ENCODE measurements at regions not wholly inside any gene's neighbourhood (a gene's known extent, or its start where the extent isn't known, plus 50 kb on each side); places are given as distances from the start of the nearest gene placed in this dataset.

GRCh38 chr1:22196041-22196440 lies 53.1 kb upstream of the WNT4 start:
- Histone ChIP-seq H3K27me3 (ENCODE audit: insufficient read depth, low read length) (peaks cover 4% of the 10 kb centered on the region), H3K4me3 (ENCODE audit: insufficient read depth, low read length) (no peak overlapping the region), H3K27ac (ENCODE audit: low read depth, low read length) (no peak overlapping the region), H3K79me2 (ENCODE audit: insufficient read depth, low read length) (no peaks in the 10 kb centered on the region), H2AFZ (ENCODE audit: low read length) (no peak overlapping the region), H3K9me3 (ENCODE audit: low read depth, low read length) (no peaks in the 10 kb centered on the region), H3K4me1 (ENCODE audit: insufficient read depth, low read length) (no peaks in the 10 kb centered on the region), H3K36me3 (ENCODE audit: insufficient read depth, low read length) (no peaks in the 10 kb centered on the region), H3K4me2 (ENCODE audit: insufficient read depth, low read length) (no peak overlapping the region), H4K20me1 (ENCODE audit: insufficient read depth, low read length) (no peaks in the 10 kb centered on the region)
- TF ChIP-seq CTCF (IDR thresholded peaks at IDR 0.05; ENCODE audit: extremely low read depth, low read depth, low read length) = no peak
- no peak for DNase-seq (ENCODE audit: insufficient read length, low spot score, missing footprints)

GRCh38 chr1:22196641-22197040 lies 53.7 kb upstream of the WNT4 start:
- DNase-seq (ENCODE audit: insufficient read length, low spot score, missing footprints) = no peak
- H3K27me3 ChIP-seq (ENCODE audit: insufficient read depth, low read length) = no peaks in the 10 kb centered on the region
- no peaks in the 10 kb centered on the region for H3K4me1 ChIP-seq (ENCODE audit: insufficient read depth, low read length)
- H2AFZ ChIP-seq (ENCODE audit: low read length) = no peak overlapping the region
- H3K79me2 ChIP-seq (ENCODE audit: insufficient read depth, low read length) = no peaks in the 10 kb centered on the region
- H4K20me1 ChIP-seq (ENCODE audit: insufficient read depth, low read length) = no peaks in the 10 kb centered on the region
- no peaks in the 10 kb centered on the region for H3K36me3 ChIP-seq (ENCODE audit: insufficient read depth, low read length)
- TF ChIP-seq CTCF (IDR thresholded peaks at IDR 0.05; ENCODE audit: extremely low read depth, low read depth, low read length) = no peak
- H3K9me3 ChIP-seq (ENCODE audit: low read depth, low read length) = no peaks in the 10 kb centered on the region
- H3K4me2 ChIP-seq (ENCODE audit: insufficient read depth, low read length) = no peak overlapping the region
- H3K4me3 ChIP-seq (ENCODE audit: insufficient read depth, low read length) = no peak overlapping the region
- no peak overlapping the region for H3K27ac ChIP-seq (ENCODE audit: low read depth, low read length)

- no peak overlapping the region for H3K4me2 ChIP-seq (ENCODE audit: insufficient read depth, low read length)
- H2AFZ ChIP-seq (ENCODE audit: low read length) = no peak overlapping the region
- no peaks in the 10 kb centered on the region for H4K20me1 ChIP-seq (ENCODE audit: insufficient read depth, low read length)
- no peak for DNase-seq (ENCODE audit: insufficient read length, low spot score, missing footprints)
- no peaks in the 10 kb centered on the region for H3K36me3 ChIP-seq (ENCODE audit: insufficient read depth, low read length)
- no peaks in the 10 kb centered on the region for H3K9me3 ChIP-seq (ENCODE audit: low read depth, low read length)
- H3K4me1 ChIP-seq (ENCODE audit: insufficient read depth, low read length) = no peaks in the 10 kb centered on the region
- TF ChIP-seq CTCF (IDR thresholded peaks at IDR 0.05; ENCODE audit: extremely low read depth, low read depth, low read length) = no peak
- H3K79me2 ChIP-seq (ENCODE audit: insufficient read depth, low read length) = no peaks in the 10 kb centered on the region
- H3K4me3 ChIP-seq (ENCODE audit: insufficient read depth, low read length) = no peak overlapping the region
- peaks cover 2% of the 10 kb centered on the region for H3K27me3 ChIP-seq (ENCODE audit: insufficient read depth, low read length)
- no peak overlapping the region for H3K27ac ChIP-seq (ENCODE audit: low read depth, low read length)
Observed at GRCh38 chr1:22197644-22198043, 54.7 kb upstream of the WNT4 start.

- Histone ChIP-seq H3K4me1 (ENCODE audit: insufficient read depth, low read length) (no peaks in the 10 kb centered on the region), H3K4me2 (ENCODE audit: insufficient read depth, low read length) (no peak overlapping the region), H3K79me2 (ENCODE audit: insufficient read depth, low read length) (no peaks in the 10 kb centered on the region), H3K27ac (ENCODE audit: low read depth, low read length) (no peak overlapping the region), H3K9me3 (ENCODE audit: low read depth, low read length) (no peaks in the 10 kb centered on the region), H3K36me3 (ENCODE audit: insufficient read depth, low read length) (no peaks in the 10 kb centered on the region), H2AFZ (ENCODE audit: low read length) (no peak overlapping the region), H3K4me3 (ENCODE audit: insufficient read depth, low read length) (no peak overlapping the region), H3K27me3 (ENCODE audit: insufficient read depth, low read length) (peaks cover 26% of the 10 kb centered on the region), H4K20me1 (ENCODE audit: insufficient read depth, low read length) (no peaks in the 10 kb centered on the region)
- DNase-seq (ENCODE audit: insufficient read length, low spot score, missing footprints) = no peak
- no peak for TF ChIP-seq CTCF (IDR thresholded peaks at IDR 0.05; ENCODE audit: extremely low read depth, low read depth, low read length)
Observed at GRCh38 chr1:22201023-22201422, 58.1 kb upstream of the WNT4 start.

Measured in osteoblast (primary cell).